K562 (cell line): ENCODE measurements at regions not wholly inside any gene's neighbourhood (a gene's known extent, or its start where the extent isn't known, plus 50 kb on each side); places are given as distances from the start of the nearest gene placed in this dataset.

Source experiments
- ATAC-seq: fragments of 200-7000 bp; cut with Tn5 transposase; 3 replicates; pipeline ENCODE4 v1.9.1; 2020; ENCODE audit warnings: moderate library complexity
- BruUV-seq: library from RNA; stranded (reverse); fragments of 400-500 nt; replicated peaks from 2 replicates; lab custom pipeline; 2021; lab: Mats Ljungman, UMichigan
- CTCF ChIA-PET: fragments of 300-600 bp; formaldehyde crosslinking; extraction: SDS; loops from one replicate; lab custom pipeline; 2021; ENCODE audit warnings: low intra/inter-chr PET ratio; lab: Yijun Ruan, JAX
- POLR2A ChIA-PET: fragments of 300-600, 350-650 bp; sonication (Branson Sonifier 250); formaldehyde crosslinking; extraction: SDS; loops from one replicate; lab custom pipeline; 2021; ENCODE audit warnings: antibody characterized with exemption, inconsistent platforms; lab: Yijun Ruan, JAX
- DNase-seq, 4 experiments: peaks; one replicate each; pipeline versions ENCODE4 v3.0.0 to v3.0.0-alpha.2; 2011 to 2018; ENCODE audit warnings: low spot score in 3 of 4, mixed read lengths in 3 of 4; ENCODE audit errors: extremely low read depth in 1 of 4
- FAIRE-seq: peaks from 2 replicates; lab custom pipeline; 2011; peaks lifted over from hg19 to GRCh38; lab: Jason Lieb, UNC
- H2AFZ ChIP-seq: 2 replicates; pipeline ENCODE4 v1.6.0; 2011; ENCODE audit warnings: low read depth, low read length, control low read depth, inconsistent platforms
- H3K27ac ChIP-seq: fragments of 200-600 bp; 3 replicates; pipeline ENCODE4 v1.8.0; 2011; ENCODE audit warnings: low read depth, mild to moderate bottlenecking, control low read depth, inconsistent platforms, low read length, moderate library complexity, mixed read lengths; ENCODE audit errors: extremely low read depth
- H3K27me3 ChIP-seq, 2 experiments: fragments of 300-600 bp in 1 of 2; 2 replicates in 1 of 2; 3 replicates in 1 of 2; pipeline versions ENCODE4 v1.6.0 to v1.8.0; 2011; ENCODE audit warnings: inconsistent platforms in 2 of 2, low read length in 2 of 2, mild to moderate bottlenecking in 1 of 2, mixed read lengths in 1 of 2, moderate library complexity in 1 of 2; ENCODE audit not compliant: control insufficient read depth in 2 of 2, insufficient read depth in 2 of 2
- H3K36me3 ChIP-seq: fragments of 300-600 bp; 3 replicates; pipeline ENCODE4 v1.8.0; 2011; ENCODE audit warnings: mild to moderate bottlenecking, low read length, inconsistent platforms; ENCODE audit not compliant: control insufficient read depth, insufficient read depth
- H3K4me1 ChIP-seq, 2 experiments: fragments of 200-600 bp in 1 of 2; replicated peaks in 1 of 2; 2 replicates in 1 of 2; 3 replicates in 1 of 2; pipeline versions ENCODE4 v1.5.1 to v1.8.0; 2011; ENCODE audit warnings: inconsistent platforms in 2 of 2, low read length in 2 of 2, mild to moderate bottlenecking in 1 of 2, mixed read lengths in 1 of 2, moderate library complexity in 1 of 2; ENCODE audit not compliant: control insufficient read depth in 2 of 2, insufficient read depth in 2 of 2
- H3K4me2 ChIP-seq: 2 replicates; pipeline ENCODE4 v1.6.1; 2011; ENCODE audit warnings: low read length, control low read depth, inconsistent platforms, mixed read lengths; ENCODE audit not compliant: insufficient read depth
- H3K4me3 ChIP-seq: fragments of 200-600 bp; sonication (generic), shearing (Covaris generic); 2 replicates; pipeline ENCODE4 v1.5.1; 2016; ENCODE audit warnings: control low read depth, inconsistent platforms
- H3K79me2 ChIP-seq: fragments of 200-600 bp; 3 replicates; pipeline ENCODE4 v1.8.0; 2011; ENCODE audit warnings: low read length, inconsistent platforms; ENCODE audit not compliant: control insufficient read depth, insufficient read depth
- H3K9ac ChIP-seq, 2 experiments: 2 replicates each; pipeline versions ENCODE4 v1.6.0 to v1.6.1; 2011; ENCODE audit warnings: low read depth in 2 of 2, low read length in 2 of 2, control low read depth in 1 of 2, inconsistent platforms in 1 of 2, mild to moderate bottlenecking in 1 of 2, mixed read lengths in 1 of 2; ENCODE audit not compliant: insufficient read depth in 1 of 2
- H3K9me1 ChIP-seq: one replicate; pipeline ENCODE4 v1.6.0; 2011; ENCODE audit warnings: inconsistent platforms, mild to moderate bottlenecking, low read length, moderate library complexity; ENCODE audit not compliant: control insufficient read depth, insufficient read depth
- H3K9me3 ChIP-seq: replicated peaks from 2 replicates; pipeline ENCODE4 v1.5.1; 2011; ENCODE audit warnings: low read depth, low read length, inconsistent platforms; ENCODE audit not compliant: control insufficient read depth, insufficient read depth
- H4K20me1 ChIP-seq: replicated peaks from 2 replicates; pipeline ENCODE4 v1.6.1; 2011; ENCODE audit warnings: low read length, inconsistent platforms, mixed read lengths; ENCODE audit not compliant: control insufficient read depth, insufficient read depth
- BRD9 ChIP-seq: fragments of 450-650 bp; IDR thresholded peaks from 2 replicates; pipeline ENCODE4 v1.6.1; 2018; ENCODE audit warnings: low read depth; ENCODE audit not compliant: partially characterized antibody
- FOXJ3 ChIP-seq: sonication (generic); formaldehyde crosslinking; IDR thresholded peaks from 2 replicates; pipeline ENCODE4 v1.4.0; 2020; ENCODE audit warnings: mild to moderate bottlenecking, missing genetic modification reagents
- MYC ChIP-seq, 2 experiments: fragments of 250-450 bp in 1 of 2; sonication (Bioruptor Pico) in 1 of 2; IDR thresholded peaks; 2 replicates each; pipeline versions ENCODE4 v1.5.1 to v1.6.1; 2012 to 2021; ENCODE audit warnings: low read depth in 2 of 2, borderline replicate concordance in 1 of 2, improper control_type of control experiment in 1 of 2, low read length in 1 of 2, mild to moderate bottlenecking in 1 of 2, moderate library complexity in 1 of 2
- PRDM10 ChIP-seq: fragments of 450-650 bp; IDR thresholded peaks from 2 replicates; pipeline ENCODE4 v1.6.1; 2018; ENCODE audit not compliant: partially characterized antibody
- ZBTB2 ChIP-seq: fragments of 450-650 bp; IDR thresholded peaks from 2 replicates; pipeline ENCODE4 v1.6.1; 2016; ENCODE audit warnings: antibody characterized with exemption
- ZBTB40 ChIP-seq, 2 experiments: fragments of 450-650 bp in 1 of 2; sonication (generic) in 1 of 2; formaldehyde crosslinking in 1 of 2; IDR thresholded peaks; 2 replicates each; pipeline versions ENCODE4 v1.7.1 to v1.9.0; 2016 to 2022; ENCODE audit warnings: inconsistent platforms in 1 of 2, mild to moderate bottlenecking in 1 of 2, missing genetic modification reagents in 1 of 2
- ZNF184 ChIP-seq: sonication (generic); formaldehyde crosslinking; IDR thresholded peaks from 2 replicates; pipeline ENCODE4 v1.5.0; 2020; ENCODE audit warnings: missing genetic modification reagents
- WGBS: fragments of 100-300 bp; shearing (Covaris generic); methylation state at CpG from one replicate; pipeline ENCODE4 v1.1.6; 2016; ENCODE audit warnings: low coverage, mixed read lengths; ENCODE audit not compliant: insufficient coverage; ENCODE audit errors: missing lambda C conversion rate; 5-methylcytosine and 5-hydroxymethylcytosine counted together
- in situ Hi-C: fragments of 300-500 bp; cut with MboI; formaldehyde crosslinking; loops from 4 replicates; pipeline ENCODE4 v1.15.0; 2018; ENCODE audit warnings: inconsistent platforms, mixed read lengths
- intact Hi-C: fragments of 100-400 bp; cut with micrococcal nuclease; formaldehyde crosslinking; loops from 2 replicates; pipeline ENCODE4 v1.14.2; 2022

- intact Hi-C loops (no loop called here), in situ Hi-C loops (loop anchor here (10.0 kb wide), 1 partner anchor 168 kb away; no protein-coding TSS in a partner anchor)
- ATAC-seq, result no peak
- no peak for DNase-seq
- POLR2A ChIA-PET, result no interaction called here
- Histone ChIP-seq H3K9me1 (no peaks in the 10 kb centered on the region), H3K4me1 (peaks cover 0 to 8% of the 10 kb centered on the region in 2 experiments; a peak in 1 of 5 replicates), H3K9me3 (no peaks in the 10 kb centered on the region), H3K27ac (no peak overlapping the region), H3K9ac (no peak overlapping the region), H4K20me1 (no peaks in the 10 kb centered on the region), H3K4me3 (no peak overlapping the region), H3K27me3 (peaks cover 0 to 25% of the 10 kb centered on the region in 2 experiments; a peak in 2 of 5 replicates), H3K4me2 (no peak overlapping the region), H3K36me3 (no peaks in the 10 kb centered on the region), H2AFZ (no peak overlapping the region), H3K79me2 (no peaks in the 10 kb centered on the region)
- FAIRE-seq, result no peak
- CTCF ChIA-PET, result no interaction called here
- WGBS, result 0% methylated on average over 7 of the region's 7 CpGs
- no TSS peak for BruUV-seq
- TF ChIP-seq FOXJ3 (CRISPR knock-in tag) (no peak), PRDM10 (no peak), BRD9 (no peak), MYC (IDR thresholded peaks at IDR 0.05; ENCODE audit: low read depth, low read length) (no peak), MYC (CRISPR knock-in tag; IDR thresholded peaks at IDR 0.05; ENCODE audit: borderline replicate concordance, low read depth) (no peak), ZBTB40 (IDR thresholded peaks at IDR 0.05) (no peak), ZBTB40 (CRISPR knock-in tag; IDR thresholded peaks at IDR 0.05) (no peak), ZNF184 (CRISPR knock-in tag) (no peak), ZBTB2 (no peak)
Measured at GRCh38 chr11:123306531-123306930, 111.5 kb upstream of the CLMP start.
